HCT116 (cell line): ENCODE measurements at regions not wholly inside any gene's neighbourhood (a gene's known extent, or its start where the extent isn't known, plus 50 kb on each side); places are given as distances from the start of the nearest gene placed in this dataset.

Source experiments
- CEBPB ChIP-seq: IDR thresholded peaks from 2 replicates; pipeline ENCODE4 v1.6.1; 2012; ENCODE audit warnings: low read depth
- EZH2 ChIP-seq: fragments of 200-600 bp; sonication (generic); IDR thresholded peaks from 2 replicates; pipeline ENCODE4 v1.6.1; 2017; ENCODE audit warnings: antibody characterized with exemption, mixed run types
- EZH2phosphoT487 ChIP-seq: fragments of 200-600 bp; IDR thresholded peaks from 2 replicates; pipeline ENCODE4 v1.6.1; 2018; ENCODE audit warnings: antibody characterized with exemption, borderline replicate concordance
- JUND ChIP-seq: IDR thresholded peaks from 2 replicates; pipeline ENCODE4 v1.6.1; 2012
- MAX ChIP-seq: IDR thresholded peaks from 2 replicates; pipeline ENCODE4 v1.6.1; 2012
- POLR2A ChIP-seq: IDR thresholded peaks from 2 replicates; pipeline ENCODE4 v1.7.0; 2011; ENCODE audit warnings: borderline replicate concordance; ENCODE audit not compliant: insufficient read depth, insufficient read length; ENCODE audit errors: extremely low read depth
- POLR2AphosphoS5 ChIP-seq: IDR thresholded peaks from 2 replicates; pipeline ENCODE4 v1.6.1; 2011; ENCODE audit warnings: mild to moderate bottlenecking, low read depth, low read length, moderate library complexity
- RAD21 ChIP-seq: IDR thresholded peaks from 2 replicates; pipeline ENCODE4 v1.6.1; 2012; ENCODE audit warnings: low read depth, mild to moderate bottlenecking
- SP1 ChIP-seq: IDR thresholded peaks from 2 replicates; pipeline ENCODE4 v1.6.1; 2012; ENCODE audit warnings: low read depth
- YY1 ChIP-seq: IDR thresholded peaks from 2 replicates; pipeline ENCODE4 v1.6.1; 2011; ENCODE audit warnings: low read length, low read depth, moderate library complexity, mild to moderate bottlenecking; ENCODE audit not compliant: insufficient replicate concordance; ENCODE audit errors: extremely low read depth
- ZBTB33 ChIP-seq: IDR thresholded peaks from 2 replicates; pipeline ENCODE4 v1.6.1; 2011; ENCODE audit warnings: mild to moderate bottlenecking, low read length, moderate library complexity; ENCODE audit not compliant: insufficient replicate concordance; ENCODE audit errors: extremely low read depth
- TF ChIP-seq, protein P1 (sequence below): IDR thresholded peaks from 2 replicates; pipeline ENCODE4 v1.6.1; 2012; ENCODE audit warnings: low read depth
- TF ChIP-seq, protein P2 (sequence below), 3 experiments: fragments of 200-600 bp in 1 of 3; sonication (generic) in 1 of 3; IDR thresholded peaks in 2 of 3; conservative IDR thresholded peaks in 1 of 3; 2 replicates each; pipeline ENCODE4 v1.5.1; 2012 to 2017; ENCODE audit warnings: low read depth in 2 of 3, low read length in 2 of 3, antibody characterized with exemption in 1 of 3, borderline replicate concordance in 1 of 3, control low read depth in 1 of 3, mild to moderate bottlenecking in 1 of 3, mixed read lengths in 1 of 3, mixed run types in 1 of 3, moderate library complexity in 1 of 3; ENCODE audit not compliant: insufficient read depth in 1 of 3
- TF ChIP-seq, protein P3 (sequence below): IDR thresholded peaks from 2 replicates; pipeline ENCODE4 v1.6.1; 2012

GRCh38 chr13:71051573-71051972 is 815.4 kb downstream of the DACH1 start:
- TF ChIP-seq, protein P1, sequence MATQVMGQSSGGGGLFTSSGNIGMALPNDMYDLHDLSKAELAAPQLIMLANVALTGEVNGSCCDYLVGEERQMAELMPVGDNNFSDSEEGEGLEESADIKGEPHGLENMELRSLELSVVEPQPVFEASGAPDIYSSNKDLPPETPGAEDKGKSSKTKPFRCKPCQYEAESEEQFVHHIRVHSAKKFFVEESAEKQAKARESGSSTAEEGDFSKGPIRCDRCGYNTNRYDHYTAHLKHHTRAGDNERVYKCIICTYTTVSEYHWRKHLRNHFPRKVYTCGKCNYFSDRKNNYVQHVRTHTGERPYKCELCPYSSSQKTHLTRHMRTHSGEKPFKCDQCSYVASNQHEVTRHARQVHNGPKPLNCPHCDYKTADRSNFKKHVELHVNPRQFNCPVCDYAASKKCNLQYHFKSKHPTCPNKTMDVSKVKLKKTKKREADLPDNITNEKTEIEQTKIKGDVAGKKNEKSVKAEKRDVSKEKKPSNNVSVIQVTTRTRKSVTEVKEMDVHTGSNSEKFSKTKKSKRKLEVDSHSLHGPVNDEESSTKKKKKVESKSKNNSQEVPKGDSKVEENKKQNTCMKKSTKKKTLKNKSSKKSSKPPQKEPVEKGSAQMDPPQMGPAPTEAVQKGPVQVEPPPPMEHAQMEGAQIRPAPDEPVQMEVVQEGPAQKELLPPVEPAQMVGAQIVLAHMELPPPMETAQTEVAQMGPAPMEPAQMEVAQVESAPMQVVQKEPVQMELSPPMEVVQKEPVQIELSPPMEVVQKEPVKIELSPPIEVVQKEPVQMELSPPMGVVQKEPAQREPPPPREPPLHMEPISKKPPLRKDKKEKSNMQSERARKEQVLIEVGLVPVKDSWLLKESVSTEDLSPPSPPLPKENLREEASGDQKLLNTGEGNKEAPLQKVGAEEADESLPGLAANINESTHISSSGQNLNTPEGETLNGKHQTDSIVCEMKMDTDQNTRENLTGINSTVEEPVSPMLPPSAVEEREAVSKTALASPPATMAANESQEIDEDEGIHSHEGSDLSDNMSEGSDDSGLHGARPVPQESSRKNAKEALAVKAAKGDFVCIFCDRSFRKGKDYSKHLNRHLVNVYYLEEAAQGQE: no peak
- no peak for TF ChIP-seq ZBTB33
- TF ChIP-seq JUND: no peak
- TF ChIP-seq, protein P2, sequence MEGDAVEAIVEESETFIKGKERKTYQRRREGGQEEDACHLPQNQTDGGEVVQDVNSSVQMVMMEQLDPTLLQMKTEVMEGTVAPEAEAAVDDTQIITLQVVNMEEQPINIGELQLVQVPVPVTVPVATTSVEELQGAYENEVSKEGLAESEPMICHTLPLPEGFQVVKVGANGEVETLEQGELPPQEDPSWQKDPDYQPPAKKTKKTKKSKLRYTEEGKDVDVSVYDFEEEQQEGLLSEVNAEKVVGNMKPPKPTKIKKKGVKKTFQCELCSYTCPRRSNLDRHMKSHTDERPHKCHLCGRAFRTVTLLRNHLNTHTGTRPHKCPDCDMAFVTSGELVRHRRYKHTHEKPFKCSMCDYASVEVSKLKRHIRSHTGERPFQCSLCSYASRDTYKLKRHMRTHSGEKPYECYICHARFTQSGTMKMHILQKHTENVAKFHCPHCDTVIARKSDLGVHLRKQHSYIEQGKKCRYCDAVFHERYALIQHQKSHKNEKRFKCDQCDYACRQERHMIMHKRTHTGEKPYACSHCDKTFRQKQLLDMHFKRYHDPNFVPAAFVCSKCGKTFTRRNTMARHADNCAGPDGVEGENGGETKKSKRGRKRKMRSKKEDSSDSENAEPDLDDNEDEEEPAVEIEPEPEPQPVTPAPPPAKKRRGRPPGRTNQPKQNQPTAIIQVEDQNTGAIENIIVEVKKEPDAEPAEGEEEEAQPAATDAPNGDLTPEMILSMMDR (IDR thresholded peaks at IDR 0.05 in 2 of 3, conservative IDR thresholded peaks at IDR 0.05 in 1 of 3; ENCODE audit: borderline replicate concordance in 1 of 3, insufficient read depth in 1 of 3, low read depth in 2 of 3, low read length in 2 of 3): no peak
- no peak for TF ChIP-seq SP1
- no peak for TF ChIP-seq POLR2A
- no peak for TF ChIP-seq EZH2phosphoT487
- TF ChIP-seq, protein P3, sequence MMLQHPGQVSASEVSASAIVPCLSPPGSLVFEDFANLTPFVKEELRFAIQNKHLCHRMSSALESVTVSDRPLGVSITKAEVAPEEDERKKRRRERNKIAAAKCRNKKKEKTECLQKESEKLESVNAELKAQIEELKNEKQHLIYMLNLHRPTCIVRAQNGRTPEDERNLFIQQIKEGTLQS: no peak
- no peak for TF ChIP-seq YY1
- no peak for TF ChIP-seq RAD21
- no peak for TF ChIP-seq EZH2
- no peak for TF ChIP-seq MAX
- no peak for TF ChIP-seq POLR2AphosphoS5
- TF ChIP-seq CEBPB: no peak
